Heart right ventricle (tissue), 16 donors: ENCODE measurements at regions not wholly inside any gene's neighbourhood (a gene's known extent, or its start where the extent isn't known, plus 50 kb on each side); places are given as distances from the start of the nearest gene placed in this dataset.

ENCODE experiments used
- ATAC-seq, 8 donors: fragments of 200-7000 bp; cut with Tn5 transposase; one replicate each; pipeline ENCODE4 v1.9.1; 2020; ENCODE audit warnings: mild to moderate bottlenecking in 8 of 8, moderate library complexity in 8 of 8, moderate number of reproducible peaks in 1 of 8
- DNase-seq, 2 donors: peaks; one replicate each; pipeline ENCODE4 v3.0.0-alpha.2; 2020
- H3K27ac ChIP-seq, 10 donors: fragments of 200-600 bp; sonication (generic) in 2 of 10; one replicate each; pipeline versions ENCODE4 v1.5.0 to v1.8.0; 2020 to 2022; ENCODE audit warnings: mild to moderate bottlenecking in 3 of 10
- H3K27me3 ChIP-seq, 7 donors: fragments of 200-600 bp; one replicate each; pipeline ENCODE4 v1.8.0; 2021 to 2022; ENCODE audit warnings: mild to moderate bottlenecking in 2 of 7
- H3K36me3 ChIP-seq, 9 donors: fragments of 200-600 bp; sonication (generic) in 1 of 9; one replicate each; pipeline versions ENCODE4 v1.5.0 to v1.8.0; 2020 to 2022; ENCODE audit warnings: mild to moderate bottlenecking in 2 of 9
- H3K4me1 ChIP-seq, 9 donors: fragments of 200-600 bp; sonication (generic) in 1 of 9; one replicate each; pipeline versions ENCODE4 v1.5.0 to v1.8.0; 2020 to 2022; ENCODE audit warnings: mild to moderate bottlenecking in 4 of 9
- H3K4me3 ChIP-seq, 10 donors: fragments of 200-600 bp; sonication (generic) in 2 of 10; one replicate each; pipeline versions ENCODE4 v1.5.0 to v1.8.0; 2020 to 2022; ENCODE audit warnings: mild to moderate bottlenecking in 7 of 10, moderate library complexity in 2 of 10
- H3K9me3 ChIP-seq, 11 donors: fragments of 200-600 bp in 10 of 11; sonication (generic) in 2 of 11; one replicate each; pipeline versions ENCODE4 v1.5.0 to v1.8.0; 2013 to 2022; ENCODE audit warnings: mild to moderate bottlenecking in 2 of 11, control low read depth in 1 of 11, moderate library complexity in 1 of 11
- CTCF ChIP-seq, 9 donors: fragments of 200-600 bp; sonication (generic) in 2 of 9; IDR thresholded peaks; one replicate each; pipeline versions ENCODE4 v1.5.0 to v1.8.0; 2021 to 2022; ENCODE audit warnings: antibody characterized with exemption in 9 of 9, mild to moderate bottlenecking in 5 of 9, moderate library complexity in 1 of 9
- WGBS, 2 donors: extraction: QIAGEN DNeasy Blood & Tissue Kit; methylation state at CpG; one replicate each; pipeline ENCODE4 v1.1.7; 2013; ENCODE audit warnings: inconsistent platforms in 1 of 2; 5-methylcytosine and 5-hydroxymethylcytosine counted together
- intact Hi-C, 10 donors: fragments of 100-400 bp; cut with DNase I; formaldehyde crosslinking; loops; one replicate each; pipeline versions ENCODE4 v1.11.1 to v1.14.2; 2022
- donor health status: Arrhythmogenic right ventricular cardiomyopathy.
- donor health status: ischemic (EF 13 %, LVEDD 7.1; RV severe dilation, severe dysfunction).
- donor health status: healthy with polysubstance abuse.
- donor health status: DM: no; HTN: yes; CAD: no.
- donor health status: DM: no; HTN: no; CAD: no.
- donor health status: ischemic (EF 25% LVEDD 6.9; RV normal size, moderate dysfunction).
- donor health status: ischemic (EF 25% LVEDD 5.7; RV mildly dilated, moderate dysfunction).
- donor health status: healthy.
- donor health status: DM: yes; HTN: yes; CAD: no.
- donor health status: Ischemic cardiomyopathy.
- donor health status: ischemic (EF 35%, LVEDD 5.7; RV mildly dilated, moderate dysfunction).
- donor health status: nonischemic (EF 11% LVEDD 7.7; RV severe dilation, severe dysfunction).
- donor health status: DM: yes; HTN: yes; CAD: no.
- donor health status: PGD.
- donor health status: ischemic (EF 29% LVEDD 5.4; RV normal size, mild dysfunction).
- donor health status: nonischemic (EF 23%, LVEDD 6.1; RV moderate dilation, normal function).

- DNase-seq (no peak), ATAC-seq (no peak)
- Histone ChIP-seq H3K27me3 (no peaks in the 10 kb centered on the region), H3K9me3 (peaks cover 0 to 26% (median 0%) of the 10 kb centered on the region in 11 donors), H3K4me1 (no peaks in the 10 kb centered on the region), H3K4me3 (no peak overlapping the region), H3K36me3 (no peaks in the 10 kb centered on the region), H3K27ac (no peak overlapping the region)
- intact Hi-C loops, result no loop called here
- WGBS, 2 donors, result 71 to 79% methylated on average over 3 of the region's 3 CpGs
- no peak for TF ChIP-seq CTCF (IDR thresholded peaks at IDR 0.05)
Measured at GRCh38 chr2:4300616-4301015, 597.2 kb downstream of the DCDC2C start.

- Histone ChIP-seq H3K4me3 (no peak overlapping the region), H3K4me1 (no peaks in the 10 kb centered on the region), H3K27ac (no peak overlapping the region), H3K27me3 (no peaks in the 10 kb centered on the region), H3K9me3 (peaks cover 0 to 32% (median 0%) of the 10 kb centered on the region in 11 donors), H3K36me3 (no peaks in the 10 kb centered on the region)
- no peak for DNase-seq
- intact Hi-C loops, result no loop called here
- no peak for ATAC-seq
- 76 to 82% methylated on average over 3 of the region's 3 CpGs for WGBS, 2 donors
- TF ChIP-seq CTCF (IDR thresholded peaks at IDR 0.05), result no peak
Measured at GRCh38 chr2:4324531-4324930, 621.2 kb downstream of the DCDC2C start.

GRCh38 chr2:4336864-4337263 is 633.5 kb downstream of the DCDC2C start:
- H3K27me3 ChIP-seq, result no peaks in the 10 kb centered on the region
- H3K36me3 ChIP-seq, result no peaks in the 10 kb centered on the region
- H3K27ac ChIP-seq, result no peak overlapping the region
- H3K4me3 ChIP-seq, result no peak overlapping the region
- TF ChIP-seq CTCF (IDR thresholded peaks at IDR 0.05), result no peak
- H3K9me3 ChIP-seq, result peaks cover 0 to 7% (median 0%) of the 10 kb centered on the region in 11 donors
- ATAC-seq (no peak), DNase-seq (no peak)
- 75 to 79% methylated on average over 4 of the region's 4 CpGs for WGBS, 2 donors
- H3K4me1 ChIP-seq, result no peaks in the 10 kb centered on the region
- intact Hi-C loops, result no loop called here

- no peaks in the 10 kb centered on the region for H3K36me3 ChIP-seq
- no peaks in the 10 kb centered on the region for H3K27me3 ChIP-seq
- intact Hi-C loops, result no loop called here
- no peak for TF ChIP-seq CTCF (IDR thresholded peaks at IDR 0.05)
- no peaks in the 10 kb centered on the region for H3K4me1 ChIP-seq
- H3K27ac ChIP-seq, result no peak overlapping the region
- no peak overlapping the region for H3K4me3 ChIP-seq
- DNase-seq, result no peak
- ATAC-seq, result no peak
- H3K9me3 ChIP-seq, result peaks cover 0 to 14% (median 0%) of the 10 kb centered on the region in 11 donors
Measured at GRCh38 chr2:4338345-4338744, 635.0 kb downstream of the DCDC2C start.

- H3K27me3 ChIP-seq, result no peaks in the 10 kb centered on the region
- ATAC-seq (no peak), DNase-seq (no peak)
- WGBS, 2 donors, result 70 to 78% methylated on average over 1 of the region's 1 CpG
- H3K36me3 ChIP-seq, result no peaks in the 10 kb centered on the region
- H3K9me3 ChIP-seq, result peaks cover 0 to 23% (median 0%) of the 10 kb centered on the region in 11 donors
- intact Hi-C loops, result no loop called here
- no peak for TF ChIP-seq CTCF (IDR thresholded peaks at IDR 0.05)
- no peaks in the 10 kb centered on the region for H3K4me1 ChIP-seq
- H3K27ac ChIP-seq, result no peak overlapping the region
- no peak overlapping the region for H3K4me3 ChIP-seq
Measured at GRCh38 chr2:4340536-4340935, 637.2 kb downstream of the DCDC2C start.
